Neuron (in vitro differentiated cells): ENCODE measurements at regions not wholly inside any gene's neighbourhood (a gene's known extent, or its start where the extent isn't known, plus 50 kb on each side); places are given as distances from the start of the nearest gene placed in this dataset.
"Not testable (repeated sequence)": the region's sequence is repeated elsewhere in the genome, so short reads cannot be mapped to it uniquely, and the experiment has no call there.

Source experiments
- H2AFZ ChIP-seq: one replicate; pipeline ENCODE4 v1.6.1; 2013; ENCODE audit warnings: low read depth, mild to moderate bottlenecking, inconsistent platforms, low read length, moderate library complexity
- H3K27me3 ChIP-seq: one replicate; pipeline ENCODE4 v1.6.1; 2013; ENCODE audit warnings: low read length; ENCODE audit not compliant: insufficient read depth
- H3K36me3 ChIP-seq: one replicate; pipeline ENCODE4 v1.6.1; 2013; ENCODE audit warnings: low read length; ENCODE audit not compliant: insufficient read depth
- H3K4me1 ChIP-seq: one replicate; pipeline ENCODE4 v1.6.1; 2013; ENCODE audit warnings: low read length; ENCODE audit not compliant: insufficient read depth
- H3K4me3 ChIP-seq: 2 replicates; pipeline ENCODE4 v1.5.1; 2013; ENCODE audit warnings: mild to moderate bottlenecking, low read length, moderate library complexity
- H3K9me3 ChIP-seq: one replicate; pipeline ENCODE4 v1.6.1; 2013; ENCODE audit warnings: low read length

- H3K36me3 ChIP-seq, H3K4me3 ChIP-seq, H3K4me1 ChIP-seq, H3K9me3 ChIP-seq, H2AFZ ChIP-seq, H3K27me3 ChIP-seq: not testable (repeated sequence)
These were observed 452.9 kb downstream of the SEMA3D start for GRCh38 chr7:84733976-84734375.

GRCh38 chr7:84730864-84731263 is 456.0 kb downstream of the SEMA3D start:
- not testable (repeated sequence) for H2AFZ ChIP-seq, H3K4me3 ChIP-seq, H3K9me3 ChIP-seq, H3K36me3 ChIP-seq, H3K27me3 ChIP-seq, H3K4me1 ChIP-seq

DNA sequence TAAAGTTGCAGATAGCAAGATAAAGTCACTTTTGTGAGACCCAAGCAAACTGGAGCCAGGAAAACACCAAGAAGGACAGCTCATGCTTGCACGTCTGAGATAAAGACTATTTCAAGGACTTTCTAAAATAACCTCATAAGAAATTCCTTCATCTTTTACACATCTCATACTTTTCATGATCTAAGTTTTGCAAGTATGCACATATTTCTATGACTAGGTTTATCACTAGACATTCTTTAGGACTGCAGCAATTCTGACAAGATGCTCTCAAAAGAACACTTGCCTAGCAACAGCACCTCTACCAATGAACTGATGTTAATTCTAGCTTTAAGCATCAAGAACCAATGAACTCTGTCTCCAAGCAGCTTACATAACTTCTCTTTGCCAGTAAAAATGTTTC is 457.6 kb downstream of the SEMA3D start:
- H2AFZ ChIP-seq, result no peak overlapping the region
- H3K36me3 ChIP-seq, result no peaks in the 10 kb centered on the region
- no peak overlapping the region for H3K4me3 ChIP-seq
- no peaks in the 10 kb centered on the region for H3K9me3 ChIP-seq
- no peaks in the 10 kb centered on the region for H3K27me3 ChIP-seq
- H3K4me1 ChIP-seq, result peaks cover 4% of the 10 kb centered on the region

DNA sequence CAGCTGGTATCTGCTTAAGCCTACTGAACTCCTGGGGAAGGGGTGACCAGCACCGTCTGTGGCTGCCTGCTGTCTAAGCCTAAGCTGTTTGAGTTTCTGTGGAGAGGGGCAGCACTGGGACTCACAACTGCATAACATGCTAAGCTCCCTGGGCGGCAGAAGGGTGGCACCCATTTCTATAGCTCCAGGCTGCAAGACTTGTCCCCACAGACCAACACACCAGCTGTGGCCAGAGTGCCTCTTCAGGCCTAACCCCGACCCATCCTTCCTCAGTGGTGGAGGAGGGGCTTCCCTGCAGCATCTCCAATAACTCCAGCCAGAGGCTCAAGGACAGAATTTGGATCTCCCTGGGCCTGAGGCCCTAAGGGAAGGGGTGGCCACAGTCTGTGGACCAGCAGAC is 464.1 kb downstream of the SEMA3D start:
- no peak overlapping the region for H2AFZ ChIP-seq
- H3K4me1 ChIP-seq, result no peaks in the 10 kb centered on the region
- peaks cover 4% of the 10 kb centered on the region for H3K9me3 ChIP-seq
- H3K27me3 ChIP-seq, result no peaks in the 10 kb centered on the region
- no peak overlapping the region for H3K4me3 ChIP-seq
- H3K36me3 ChIP-seq, result no peaks in the 10 kb centered on the region

DNA sequence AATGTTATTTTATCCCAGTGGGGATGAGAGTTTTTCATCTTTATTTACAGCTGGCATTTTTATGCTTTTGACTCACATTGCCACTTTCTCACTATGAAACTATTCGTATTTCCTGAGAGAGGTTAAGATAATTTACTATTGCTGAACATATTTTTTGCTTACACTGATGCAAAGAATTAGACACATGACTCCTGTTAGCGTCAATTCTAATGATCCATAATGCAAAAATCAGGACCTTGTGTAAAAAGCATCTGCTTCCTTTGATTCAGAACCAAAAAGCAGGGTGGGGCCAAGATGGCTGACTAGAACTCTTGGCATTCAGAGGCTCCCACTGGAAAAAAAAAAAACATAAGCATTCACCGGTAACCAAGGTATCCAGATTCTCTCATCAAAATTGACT is 464.8 kb downstream of the SEMA3D start:
- Histone ChIP-seq H3K4me1 (no peaks in the 10 kb centered on the region), H3K9me3 (peaks cover 4% of the 10 kb centered on the region), H3K36me3 (no peaks in the 10 kb centered on the region), H3K27me3 (no peaks in the 10 kb centered on the region), H2AFZ (no peak overlapping the region), H3K4me3 (no peak overlapping the region)

GRCh38 chr7:84720456-84721097 is 466.3 kb downstream of the SEMA3D start:
- no peak overlapping the region for H2AFZ ChIP-seq
- no peaks in the 10 kb centered on the region for H3K27me3 ChIP-seq
- no peaks in the 10 kb centered on the region for H3K36me3 ChIP-seq
- peaks cover 4% of the 10 kb centered on the region for H3K9me3 ChIP-seq
- no peak overlapping the region for H3K4me3 ChIP-seq
- H3K4me1 ChIP-seq, result no peaks in the 10 kb centered on the region

GRCh38 chr7:84714765-84715164 is 472.1 kb downstream of the SEMA3D start:
- Histone ChIP-seq H3K27me3 (no peaks in the 10 kb centered on the region), H3K9me3 (no peaks in the 10 kb centered on the region), H3K4me1 (peaks cover 8% of the 10 kb centered on the region), H3K36me3 (no peaks in the 10 kb centered on the region), H3K4me3 (no peak overlapping the region), H2AFZ (peak overlapping the region; percentile 8)

- Histone ChIP-seq H3K9me3 (no peaks in the 10 kb centered on the region), H3K4me3 (no peak overlapping the region), H3K4me1 (peaks cover 8% of the 10 kb centered on the region), H3K36me3 (no peaks in the 10 kb centered on the region), H3K27me3 (no peaks in the 10 kb centered on the region), H2AFZ (peak overlapping the region; percentile 26)
These were observed 474.3 kb downstream of the SEMA3D start for GRCh38 chr7:84712374-84713121.

GRCh38 chr7:84710538-84710937 is 476.3 kb downstream of the SEMA3D start:
- H3K36me3 ChIP-seq, H3K4me1 ChIP-seq: not testable (repeated sequence)

GRCh38 chr7:84705706-84706105 is 481.1 kb downstream of the SEMA3D start:
- no peaks in the 10 kb centered on the region for H3K9me3 ChIP-seq
- H3K27me3 ChIP-seq, result no peaks in the 10 kb centered on the region
- no peak overlapping the region for H2AFZ ChIP-seq
- H3K4me1 ChIP-seq, result no peaks in the 10 kb centered on the region
- no peaks in the 10 kb centered on the region for H3K36me3 ChIP-seq
- H3K4me3 ChIP-seq, result no peak overlapping the region

More at GRCh38 chr7:84710538-84710937, 476.3 kb downstream of the SEMA3D start:
- not testable (repeated sequence) for H3K4me3 ChIP-seq, H3K27me3 ChIP-seq, H2AFZ ChIP-seq, H3K9me3 ChIP-seq

- Histone ChIP-seq H3K4me1 (no peaks in the 10 kb centered on the region), H3K36me3 (no peaks in the 10 kb centered on the region), H3K27me3 (no peaks in the 10 kb centered on the region), H3K9me3 (no peaks in the 10 kb centered on the region), H3K4me3 (no peak overlapping the region), H2AFZ (no peak overlapping the region)
These were observed 481.8 kb downstream of the SEMA3D start for GRCh38 chr7:84705079-84705478.

GRCh38 chr7:84704380-84704779 is 482.5 kb downstream of the SEMA3D start:
- no peaks in the 10 kb centered on the region for H3K9me3 ChIP-seq
- H3K27me3 ChIP-seq, result no peaks in the 10 kb centered on the region
- no peaks in the 10 kb centered on the region for H3K36me3 ChIP-seq
- no peak overlapping the region for H2AFZ ChIP-seq
- H3K4me3 ChIP-seq, result no peak overlapping the region
- no peaks in the 10 kb centered on the region for H3K4me1 ChIP-seq

DNA sequence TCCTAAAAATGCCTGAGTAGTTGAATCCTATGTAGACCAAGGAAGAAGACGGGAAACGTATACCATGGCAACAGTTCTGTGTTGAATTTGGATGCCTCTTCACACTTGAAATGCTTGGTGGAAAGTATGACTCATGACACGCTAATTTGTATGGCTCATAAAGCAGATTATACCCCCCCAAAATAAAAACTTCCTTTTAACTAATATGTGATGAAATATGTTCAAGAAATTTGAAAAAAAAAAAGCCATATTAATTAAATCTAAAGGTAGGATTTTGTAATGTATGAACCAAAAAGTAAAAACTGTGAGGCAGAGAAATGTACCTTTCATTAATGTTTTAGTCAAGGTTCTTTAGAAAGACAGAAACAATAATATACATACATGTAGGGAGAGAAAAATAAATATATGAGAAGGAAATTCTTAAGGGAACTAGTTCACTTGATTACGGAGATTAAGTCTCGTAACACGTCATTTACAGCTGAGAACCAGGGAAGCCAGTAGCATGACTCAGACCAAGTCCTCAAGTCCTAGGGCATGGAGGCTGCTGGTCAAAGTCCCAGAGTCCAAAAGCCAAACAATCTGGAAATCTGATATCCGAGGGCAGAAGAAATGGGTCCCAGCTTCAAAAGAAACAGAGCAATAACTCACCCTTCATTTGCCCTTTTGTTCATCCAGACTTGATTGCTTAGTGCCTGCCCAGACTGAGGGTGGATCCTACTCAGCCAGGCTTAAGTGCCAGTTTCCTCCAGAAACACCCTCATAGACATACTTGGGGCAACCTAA is 485.1 kb downstream of the SEMA3D start:
- H3K4me3 ChIP-seq, result no peak overlapping the region
- no peaks in the 10 kb centered on the region for H3K9me3 ChIP-seq
- H2AFZ ChIP-seq, result no peak overlapping the region
- no peaks in the 10 kb centered on the region for H3K36me3 ChIP-seq
- H3K27me3 ChIP-seq, result no peaks in the 10 kb centered on the region
- no peaks in the 10 kb centered on the region for H3K4me1 ChIP-seq
